ENCODE measurements at regions not wholly inside any gene's neighbourhood (a gene's known extent, or its start where the extent isn't known, plus 50 kb on each side); places are given as distances from the start of the nearest gene placed in this dataset.

DNA sequence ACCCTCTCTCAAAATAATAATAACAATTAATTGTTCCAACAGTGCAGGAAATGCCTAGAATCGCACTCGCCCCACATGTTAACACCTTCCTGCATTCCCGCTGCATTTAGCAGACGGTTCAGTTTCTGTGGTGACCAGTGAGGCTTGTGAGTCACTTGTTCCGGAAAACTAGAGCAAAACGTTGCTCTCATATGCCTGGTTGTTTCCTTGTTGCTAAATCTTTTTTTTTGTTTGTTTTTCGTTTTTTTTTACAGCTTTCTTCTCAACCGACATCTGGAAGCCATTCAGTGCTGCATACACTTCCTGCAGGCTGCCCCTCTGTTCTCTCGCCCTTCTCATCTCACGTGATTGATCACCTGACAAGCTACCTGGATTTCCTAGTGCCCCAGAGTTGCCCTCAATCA, 56.9 kb upstream of the TMPRSS2 start:
- TF ChIP-seq GATA2 (IDR thresholded peaks at IDR 0.05; ENCODE audit: low read depth, low read length), result no peak
- TF ChIP-seq GATA3 (IDR thresholded peaks at IDR 0.05; ENCODE audit: low read depth, low read length), result no peak
